ENCODE measurements at regions not wholly inside any gene's neighbourhood (a gene's known extent, or its start where the extent isn't known, plus 50 kb on each side); places are given as distances from the start of the nearest gene placed in this dataset.

- TF ChIP-seq CTCF (IDR thresholded peaks at IDR 0.05; ENCODE audit: low read depth, low read length) (no peak), MAX (IDR thresholded peaks at IDR 0.05; ENCODE audit: low read depth, low read length) (no peak), MYC (IDR thresholded peaks at IDR 0.05; ENCODE audit: low read depth, low read length) (no peak), POLR2A (IDR thresholded peaks at IDR 0.05; ENCODE audit: extremely low read depth, insufficient read length) (no peak)
Measured at GRCh38 chr4:30443289-30443688, 276.9 kb upstream of the PCDH7 start.
